ENCODE measurements at regions not wholly inside any gene's neighbourhood (a gene's known extent, or its start where the extent isn't known, plus 50 kb on each side); places are given as distances from the start of the nearest gene placed in this dataset.

DNA sequence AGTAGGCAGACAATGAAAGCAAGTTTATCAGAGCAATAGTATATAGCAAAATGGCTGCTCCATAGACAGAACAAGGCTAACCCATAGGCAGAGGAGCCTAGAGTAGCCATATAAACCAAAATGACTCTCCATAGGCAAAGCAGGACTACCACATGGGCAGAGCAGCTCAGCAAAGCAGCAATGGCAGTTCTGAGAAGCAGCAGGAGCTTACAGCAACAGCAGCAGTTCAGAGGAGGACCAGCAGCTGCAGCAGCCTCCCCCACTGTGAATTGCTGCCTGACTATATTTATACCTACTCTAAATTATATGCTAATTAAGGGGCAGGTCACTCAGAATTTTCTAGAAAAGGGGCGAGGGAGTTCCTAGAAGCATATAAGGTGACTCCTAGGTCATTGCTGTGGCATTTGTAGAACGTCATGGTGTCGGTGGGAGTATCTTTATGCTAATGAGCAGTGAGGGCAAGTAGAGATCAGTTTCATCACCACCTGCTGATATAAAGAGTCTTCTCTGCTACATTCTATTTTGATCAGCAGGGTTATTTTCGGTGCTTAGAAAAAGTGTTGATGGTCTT is 1115.5 kb downstream of the DTWD2 start:
- TF ChIP-seq, protein P1, sequence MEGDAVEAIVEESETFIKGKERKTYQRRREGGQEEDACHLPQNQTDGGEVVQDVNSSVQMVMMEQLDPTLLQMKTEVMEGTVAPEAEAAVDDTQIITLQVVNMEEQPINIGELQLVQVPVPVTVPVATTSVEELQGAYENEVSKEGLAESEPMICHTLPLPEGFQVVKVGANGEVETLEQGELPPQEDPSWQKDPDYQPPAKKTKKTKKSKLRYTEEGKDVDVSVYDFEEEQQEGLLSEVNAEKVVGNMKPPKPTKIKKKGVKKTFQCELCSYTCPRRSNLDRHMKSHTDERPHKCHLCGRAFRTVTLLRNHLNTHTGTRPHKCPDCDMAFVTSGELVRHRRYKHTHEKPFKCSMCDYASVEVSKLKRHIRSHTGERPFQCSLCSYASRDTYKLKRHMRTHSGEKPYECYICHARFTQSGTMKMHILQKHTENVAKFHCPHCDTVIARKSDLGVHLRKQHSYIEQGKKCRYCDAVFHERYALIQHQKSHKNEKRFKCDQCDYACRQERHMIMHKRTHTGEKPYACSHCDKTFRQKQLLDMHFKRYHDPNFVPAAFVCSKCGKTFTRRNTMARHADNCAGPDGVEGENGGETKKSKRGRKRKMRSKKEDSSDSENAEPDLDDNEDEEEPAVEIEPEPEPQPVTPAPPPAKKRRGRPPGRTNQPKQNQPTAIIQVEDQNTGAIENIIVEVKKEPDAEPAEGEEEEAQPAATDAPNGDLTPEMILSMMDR (IDR thresholded peaks at IDR 0.05; ENCODE audit: insufficient read depth, low read length, poor library complexity, severe bottlenecking): no peak
- Histone ChIP-seq H3K36me3 (ENCODE audit: control insufficient read depth, insufficient read depth, low read length) (no peaks in the 10 kb centered on the region), H3K27me3 (replicated peaks; ENCODE audit: control insufficient read depth, insufficient read depth, low read length) (no peaks in the 10 kb centered on the region), H3K4me3 (replicated peaks; ENCODE audit: low read depth, low read length) (no peak overlapping the region)
- DNase-seq (ENCODE audit: extremely low read depth, insufficient read length): no peak

- TF ChIP-seq, protein P1 (IDR thresholded peaks at IDR 0.05; ENCODE audit: insufficient read depth, low read length, poor library complexity, severe bottlenecking): no peak
- H3K36me3 ChIP-seq (ENCODE audit: control insufficient read depth, insufficient read depth, low read length): no peaks in the 10 kb centered on the region
- H3K27me3 ChIP-seq (replicated peaks; ENCODE audit: control insufficient read depth, insufficient read depth, low read length): no peaks in the 10 kb centered on the region
- no peak overlapping the region for H3K4me3 ChIP-seq (replicated peaks; ENCODE audit: low read depth, low read length)
- no peak for DNase-seq (ENCODE audit: extremely low read depth, insufficient read length)
Measured at GRCh38 chr5:117869596-117869995, 1118.8 kb downstream of the DTWD2 start.

DNA sequence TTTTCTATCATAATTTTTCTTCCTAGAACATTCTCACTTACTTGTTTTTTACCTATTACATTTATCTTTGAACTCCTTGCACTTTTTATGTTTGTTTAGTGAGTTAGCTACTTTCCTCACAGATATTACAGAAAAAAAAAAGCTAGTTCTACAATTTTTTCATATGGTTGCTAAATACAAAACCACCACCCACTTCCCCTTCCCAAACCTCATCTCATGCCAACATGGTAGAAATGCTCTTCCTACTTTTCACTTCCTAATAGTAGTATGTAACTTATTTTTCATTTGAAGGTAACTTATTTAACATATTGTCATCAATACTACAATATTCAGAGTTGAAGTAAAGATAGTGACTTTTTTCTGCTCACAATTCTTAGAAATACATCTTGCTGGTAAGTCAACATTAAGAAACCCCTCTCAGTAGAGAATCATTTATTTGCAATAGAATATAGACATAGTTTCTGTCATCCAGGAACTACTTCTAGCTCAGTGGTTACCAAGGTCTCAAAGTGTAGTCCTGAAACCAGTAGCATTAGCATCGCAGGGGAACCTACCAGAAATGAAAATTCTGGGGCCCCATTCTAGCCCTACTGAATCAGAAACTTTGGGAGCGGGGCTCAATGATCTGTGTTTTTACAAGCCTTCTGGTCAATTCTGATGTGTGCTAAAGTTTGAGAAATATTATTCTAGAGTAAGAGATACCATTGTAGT is 1124.6 kb downstream of the DTWD2 start:
- H3K36me3 ChIP-seq (ENCODE audit: control insufficient read depth, insufficient read depth, low read length): no peaks in the 10 kb centered on the region
- H3K27me3 ChIP-seq (replicated peaks; ENCODE audit: control insufficient read depth, insufficient read depth, low read length): no peaks in the 10 kb centered on the region
- TF ChIP-seq, protein P1 (IDR thresholded peaks at IDR 0.05; ENCODE audit: insufficient read depth, low read length, poor library complexity, severe bottlenecking): no peak
- no peak for DNase-seq (ENCODE audit: extremely low read depth, insufficient read length)
- no peak overlapping the region for H3K4me3 ChIP-seq (replicated peaks; ENCODE audit: low read depth, low read length)

DNA sequence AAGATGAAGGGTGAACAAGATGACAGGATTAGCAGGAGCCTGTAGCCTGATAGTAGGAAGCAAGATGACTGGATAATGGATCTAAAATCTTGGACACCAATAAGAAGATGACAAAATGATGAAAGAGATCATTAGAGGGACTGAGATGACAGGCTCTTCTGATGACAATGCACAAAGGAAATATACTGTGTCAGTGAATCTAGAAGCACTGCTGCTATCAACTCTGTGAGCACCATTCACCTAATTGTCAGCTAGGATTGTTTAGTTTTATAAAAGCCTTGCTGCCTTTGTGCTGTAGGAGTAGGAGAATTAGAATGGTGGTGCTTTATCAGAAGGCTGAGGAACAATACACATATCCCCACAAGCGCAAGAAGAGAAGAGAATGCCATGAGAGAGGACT is 1127.8 kb downstream of the DTWD2 start:
- Histone ChIP-seq H3K4me3 (replicated peaks; ENCODE audit: low read depth, low read length) (no peak overlapping the region), H3K27me3 (replicated peaks; ENCODE audit: control insufficient read depth, insufficient read depth, low read length) (no peaks in the 10 kb centered on the region), H3K36me3 (ENCODE audit: control insufficient read depth, insufficient read depth, low read length) (no peaks in the 10 kb centered on the region)
- TF ChIP-seq, protein P1 (IDR thresholded peaks at IDR 0.05; ENCODE audit: insufficient read depth, low read length, poor library complexity, severe bottlenecking): no peak
- DNase-seq (ENCODE audit: extremely low read depth, insufficient read length): no peak

DNA sequence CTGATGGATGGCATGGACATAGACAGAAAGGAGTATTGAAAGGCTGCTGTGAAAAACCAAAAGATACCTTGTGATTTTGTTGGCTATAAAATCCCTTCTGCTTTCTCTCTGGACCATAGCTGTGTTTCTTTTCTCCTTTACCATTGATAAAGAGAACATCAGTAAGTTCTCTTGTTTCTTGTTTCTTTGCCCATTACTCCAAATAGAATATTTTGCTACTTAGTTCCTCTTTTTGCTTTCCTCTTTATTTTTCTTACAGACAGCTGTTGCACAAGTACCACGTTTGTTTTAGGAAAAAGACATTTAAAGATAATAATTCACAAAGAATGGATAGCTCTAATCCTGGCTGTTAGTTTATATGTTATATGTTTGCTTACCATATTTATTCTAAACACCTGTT is 1129.2 kb downstream of the DTWD2 start:
- Histone ChIP-seq H3K4me3 (replicated peaks; ENCODE audit: low read depth, low read length) (no peak overlapping the region), H3K27me3 (replicated peaks; ENCODE audit: control insufficient read depth, insufficient read depth, low read length) (no peaks in the 10 kb centered on the region), H3K36me3 (ENCODE audit: control insufficient read depth, insufficient read depth, low read length) (no peaks in the 10 kb centered on the region)
- no peak for DNase-seq (ENCODE audit: extremely low read depth, insufficient read length)
- TF ChIP-seq, protein P1 (IDR thresholded peaks at IDR 0.05; ENCODE audit: insufficient read depth, low read length, poor library complexity, severe bottlenecking): no peak

Measured in GM06990 (cell line).